ENCODE measurements at regions not wholly inside any gene's neighbourhood (a gene's known extent, or its start where the extent isn't known, plus 50 kb on each side); places are given as distances from the start of the nearest gene placed in this dataset.
"Not testable (repeated sequence)": the region's sequence is repeated elsewhere in the genome, so short reads cannot be mapped to it uniquely, and the experiment has no call there.

DNA sequence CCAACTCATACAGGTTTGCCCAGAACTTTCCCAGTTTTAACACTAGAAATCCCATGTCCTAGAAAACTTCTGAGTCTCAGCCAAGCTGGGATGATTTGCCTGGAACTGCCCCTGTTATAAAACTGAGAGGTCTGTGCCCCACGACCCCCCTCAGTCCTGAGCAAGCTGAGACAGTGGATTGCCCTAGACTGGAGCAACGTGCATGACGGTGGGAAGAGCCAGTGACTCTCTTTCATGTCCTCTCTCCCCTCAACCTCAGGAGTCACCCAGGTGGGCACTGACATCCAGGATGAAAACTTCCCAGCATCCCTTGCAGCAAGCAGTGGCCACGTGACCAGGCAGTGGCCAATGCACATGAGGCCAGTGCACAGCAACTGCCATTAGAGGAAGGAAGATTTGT is 329.7 kb downstream of the PREX1 start:
- ATAC-seq; intact Hi-C loops (cut with DNase I); DNase-seq: not testable (repeated sequence)

DNA sequence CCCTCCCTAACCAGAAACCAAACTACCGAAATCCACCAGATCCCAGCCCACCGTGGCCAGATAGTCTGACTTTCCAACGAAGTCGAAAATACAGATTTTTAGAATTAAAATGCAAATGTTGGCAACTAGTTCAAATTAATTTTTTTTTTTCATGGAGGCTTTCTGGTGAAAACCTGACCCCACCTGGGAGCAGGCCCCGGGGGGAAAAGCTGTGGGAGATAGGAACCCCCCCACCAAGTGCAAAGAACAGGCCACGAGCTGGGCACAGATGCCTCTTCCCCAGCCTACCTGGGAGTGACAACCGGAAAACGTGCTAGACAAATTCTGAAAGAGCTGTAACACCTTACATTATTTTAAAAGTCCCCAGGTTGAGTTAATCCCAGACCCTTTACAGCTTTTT is 333.8 kb downstream of the PREX1 start:
- ATAC-seq: no peak

DNA sequence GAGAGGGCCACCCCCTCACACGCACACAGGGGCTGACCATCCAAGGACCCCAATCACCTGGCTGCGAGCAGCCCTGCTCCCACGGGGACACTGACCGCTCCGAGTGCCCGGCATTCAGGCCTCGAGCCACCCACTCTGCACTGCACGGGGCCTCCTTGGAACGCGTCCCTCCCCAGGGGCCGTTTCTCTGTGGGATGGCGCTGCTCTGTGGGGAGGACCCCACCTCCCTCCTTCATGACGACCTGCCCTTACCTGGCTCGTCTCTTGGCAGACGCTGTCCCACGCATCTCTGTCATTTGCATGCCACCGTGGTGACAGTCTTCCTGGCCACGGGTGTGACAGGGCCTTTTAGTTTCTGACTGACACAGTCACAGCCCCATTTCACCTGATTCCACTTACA is 334.5 kb downstream of the PREX1 start:
- intact Hi-C loops (cut with DNase I); ATAC-seq; DNase-seq: not testable (repeated sequence)

More for the DNA sequence above, 333.8 kb downstream of the PREX1 start:
- intact Hi-C loops (cut with DNase I): no loop called here
- DNase-seq: no peak

DNA sequence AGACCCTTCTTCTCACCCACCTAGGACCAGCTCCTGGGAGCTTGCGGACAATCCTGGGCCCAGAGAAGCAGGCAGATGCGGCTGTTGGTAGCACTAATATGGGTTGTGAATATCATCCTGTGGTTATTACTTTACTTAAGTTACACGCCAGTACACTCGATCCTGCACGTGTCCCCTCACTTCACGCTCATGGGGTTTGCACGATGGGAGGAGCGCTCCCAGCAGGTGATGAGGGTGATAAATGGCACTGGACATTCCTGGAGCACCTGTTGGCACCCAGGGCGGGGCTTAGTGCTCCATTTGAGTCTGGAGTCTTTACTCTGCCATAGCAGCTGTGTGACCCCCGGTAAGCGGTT is 335.1 kb downstream of the PREX1 start:
- no peak for ATAC-seq
- intact Hi-C loops (cut with DNase I): no loop called here
- DNase-seq: no peak

DNA sequence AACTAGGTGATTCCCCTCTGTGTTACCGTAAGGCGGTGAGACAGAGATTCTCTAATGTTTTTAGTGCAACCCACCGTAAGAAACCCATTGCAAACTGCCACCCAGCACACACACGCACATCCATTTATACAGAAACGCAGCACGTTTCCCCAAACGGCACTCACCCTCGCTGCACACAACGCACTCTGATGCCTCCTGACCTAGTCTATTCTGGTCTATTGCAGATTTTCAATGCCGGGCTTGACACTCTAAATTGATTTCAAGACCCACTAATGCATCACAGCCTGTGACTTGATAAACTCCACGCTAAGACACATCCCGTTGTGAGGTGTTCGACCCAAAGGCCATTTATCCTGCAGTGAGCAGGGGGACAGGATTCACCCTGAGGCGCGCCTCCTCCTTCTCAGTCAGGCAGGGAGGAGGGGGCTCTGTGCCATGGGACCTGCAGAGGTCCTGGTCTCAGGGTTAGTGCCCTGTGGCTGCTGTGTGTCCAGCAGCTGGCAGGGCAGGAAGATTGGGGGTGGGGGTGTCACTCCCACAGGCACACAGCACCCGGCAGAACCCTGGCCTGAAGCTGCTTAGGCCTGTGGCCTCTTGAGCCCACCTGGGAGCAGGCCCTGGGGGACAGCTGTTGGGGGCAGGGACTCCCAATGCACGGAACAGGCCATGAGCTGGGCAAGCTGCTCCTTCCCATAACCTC is 335.6 kb downstream of the PREX1 start:
- no peak for DNase-seq
- intact Hi-C loops (cut with DNase I): no loop called here
- no peak for ATAC-seq

DNA sequence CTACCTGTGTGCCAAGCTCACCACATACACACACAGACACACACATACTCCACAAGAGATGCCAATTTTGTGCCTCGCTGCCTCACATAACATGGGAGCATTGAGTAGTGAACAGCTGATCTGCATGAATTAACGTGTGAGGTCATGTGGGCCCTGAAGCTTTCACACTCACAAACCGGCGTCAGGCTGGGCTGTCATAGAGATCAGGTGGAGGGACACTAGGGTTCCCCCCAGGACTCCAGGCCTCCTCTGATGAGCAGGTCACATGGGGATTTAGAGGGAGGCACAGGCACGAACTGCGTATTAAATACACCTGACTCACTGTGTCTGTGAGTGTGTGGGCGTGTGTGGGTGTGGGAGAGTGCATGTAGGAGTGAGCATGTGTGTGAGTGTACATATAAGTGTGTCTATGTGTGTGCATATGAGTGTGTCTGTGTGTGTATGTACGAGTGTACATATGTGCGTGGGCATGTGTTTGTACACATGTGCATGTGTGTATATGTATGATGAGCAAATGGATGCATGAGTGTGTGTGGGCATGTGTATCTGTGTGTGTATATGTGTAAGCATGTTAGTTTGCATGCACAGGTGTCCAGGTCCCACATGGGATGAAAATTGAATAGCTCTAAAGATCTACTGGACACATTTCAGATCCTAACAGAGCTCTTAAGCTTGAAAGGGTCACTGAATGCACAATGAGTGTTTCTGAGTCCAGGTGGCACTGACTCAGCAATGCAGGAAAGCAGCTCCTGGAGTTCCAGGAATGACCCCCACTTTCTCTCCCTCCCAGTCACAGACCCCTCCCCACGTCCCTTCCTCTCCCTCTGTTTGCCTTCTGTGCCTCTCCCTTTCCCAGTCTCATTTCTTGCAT is 336.6 kb downstream of the PREX1 start:
- DNase-seq: no peak

DNA sequence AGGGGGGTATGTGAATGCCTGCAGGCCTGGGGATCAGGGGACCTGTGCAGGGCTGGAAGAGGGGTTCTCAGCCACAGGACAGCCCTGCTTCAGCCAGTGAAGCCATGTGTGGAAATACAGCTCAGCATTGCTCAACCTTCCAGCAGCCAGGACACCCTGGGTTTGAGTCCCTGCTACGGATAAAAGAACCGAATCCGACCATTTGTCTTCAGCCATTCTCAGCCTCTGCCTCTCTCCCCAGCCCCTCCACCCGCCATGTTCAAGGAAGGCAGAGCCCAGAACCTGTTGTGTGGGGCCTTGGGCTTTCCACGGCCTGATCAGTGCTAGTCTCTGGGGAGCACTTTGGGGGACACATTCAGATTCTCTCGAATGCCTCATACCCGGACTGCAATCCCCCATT is 337.5 kb downstream of the PREX1 start:
- not testable (repeated sequence) for ATAC-seq

More for the DNA sequence above, 336.6 kb downstream of the PREX1 start:
- no peak for ATAC-seq
- intact Hi-C loops (cut with DNase I): no loop called here

DNA sequence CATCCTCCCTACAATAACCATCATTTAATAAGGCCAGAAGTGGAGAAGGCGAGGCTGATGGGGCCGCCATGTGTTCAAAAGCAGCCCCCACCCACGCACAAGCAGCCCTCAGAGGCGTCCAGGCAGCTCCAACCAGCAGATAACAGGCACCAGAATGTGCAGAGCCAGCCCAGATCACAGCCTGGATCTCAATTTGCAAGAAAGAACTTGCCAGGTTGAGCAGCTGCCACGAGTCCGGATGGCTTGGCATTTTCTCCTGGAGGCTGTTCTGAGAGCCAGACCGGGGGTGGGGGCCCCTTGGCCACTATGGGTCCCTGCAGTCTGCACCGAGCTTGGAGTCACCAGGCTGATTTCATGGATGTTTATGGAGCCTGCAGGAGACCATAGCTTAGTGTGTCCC is 338.1 kb downstream of the PREX1 start:
- ATAC-seq: peak in 1 of 2 donors; percentile 16
- intact Hi-C loops (cut with DNase I): no loop called here

More for the DNA sequence above, 337.5 kb downstream of the PREX1 start:
- DNase-seq; intact Hi-C loops (cut with DNase I): not testable (repeated sequence)

DNA sequence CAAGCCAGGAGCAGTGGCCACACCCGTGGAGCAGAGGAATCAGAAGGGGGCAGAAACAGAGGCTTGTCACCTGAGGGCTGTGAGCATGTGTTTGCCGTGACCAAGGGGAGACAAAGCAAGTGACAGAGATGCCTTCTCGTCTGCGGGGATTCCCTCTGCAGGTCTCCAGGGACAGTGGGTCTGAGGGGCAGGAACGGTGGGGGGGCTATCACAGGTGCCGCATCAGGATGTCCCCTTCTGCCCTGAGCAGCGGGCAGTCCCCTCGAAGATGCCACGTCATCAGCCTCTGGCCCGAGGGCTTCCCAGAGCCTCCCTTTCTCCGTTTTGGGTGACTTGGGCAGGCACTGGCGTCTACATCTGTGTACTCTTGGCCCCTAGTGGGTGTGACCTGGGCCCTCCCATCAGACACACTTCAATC is 338.7 kb downstream of the PREX1 start:
- DNase-seq (no peak), ATAC-seq (no peak)
- intact Hi-C loops (cut with DNase I): no loop called here

More for the DNA sequence above, 338.1 kb downstream of the PREX1 start:
- DNase-seq: no peak

DNA sequence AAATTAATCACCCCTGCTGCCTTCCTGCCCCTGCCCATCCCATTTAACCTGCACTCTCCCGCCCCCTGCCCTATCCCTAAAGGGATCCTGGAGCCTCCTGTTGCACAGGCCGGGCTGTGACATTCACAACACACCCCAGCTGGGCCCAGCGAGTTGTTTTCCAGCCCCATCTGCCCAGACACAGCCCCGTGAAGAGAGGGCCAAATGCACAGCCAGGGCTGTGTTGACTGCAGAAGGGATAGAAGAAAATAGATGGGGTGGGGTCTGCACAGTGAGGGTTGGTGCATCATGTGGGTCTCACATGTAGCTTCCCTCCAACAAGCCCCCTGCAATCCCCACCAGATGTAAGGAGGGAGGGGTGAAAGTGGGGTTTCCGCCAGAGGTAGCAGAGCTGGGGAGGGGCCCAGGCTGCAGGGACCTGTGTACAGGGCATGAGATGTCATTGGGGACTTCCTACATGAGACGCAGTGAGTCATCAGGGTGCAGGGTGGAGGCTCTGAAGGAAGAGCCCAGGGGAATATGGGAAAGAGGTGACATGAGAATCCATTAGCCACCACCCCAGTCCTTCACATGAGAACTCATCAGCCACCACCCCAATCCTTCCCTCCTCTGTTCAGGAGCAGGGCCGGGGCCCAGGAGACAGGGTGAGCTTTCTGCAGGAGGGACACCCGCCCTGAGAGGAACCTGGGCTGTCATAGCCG is 339.3 kb downstream of the PREX1 start:
- ATAC-seq; DNase-seq; intact Hi-C loops (cut with DNase I): not testable (repeated sequence)

DNA sequence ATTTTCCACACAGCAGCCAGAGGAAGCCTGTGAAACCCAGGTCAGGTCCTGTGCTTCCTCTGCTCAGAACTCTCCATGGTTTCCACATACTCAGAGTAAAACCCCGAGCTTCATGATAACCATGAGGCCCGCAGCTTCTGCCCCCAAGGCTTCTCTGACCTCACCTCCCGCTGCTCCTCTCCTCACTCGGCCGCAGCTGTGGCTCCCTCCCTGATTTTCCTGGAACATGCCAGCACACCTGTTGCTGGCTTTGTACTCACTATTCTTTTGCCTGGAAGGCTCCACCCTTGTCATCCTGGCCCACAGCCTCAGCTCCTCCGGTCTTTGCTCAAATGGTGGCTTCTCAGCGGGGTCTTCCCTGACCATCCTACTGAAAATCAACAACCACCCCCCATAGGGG is 341.7 kb downstream of the PREX1 start:
- DNase-seq: no peak
- intact Hi-C loops (cut with DNase I): no loop called here
- ATAC-seq: no peak

DNA sequence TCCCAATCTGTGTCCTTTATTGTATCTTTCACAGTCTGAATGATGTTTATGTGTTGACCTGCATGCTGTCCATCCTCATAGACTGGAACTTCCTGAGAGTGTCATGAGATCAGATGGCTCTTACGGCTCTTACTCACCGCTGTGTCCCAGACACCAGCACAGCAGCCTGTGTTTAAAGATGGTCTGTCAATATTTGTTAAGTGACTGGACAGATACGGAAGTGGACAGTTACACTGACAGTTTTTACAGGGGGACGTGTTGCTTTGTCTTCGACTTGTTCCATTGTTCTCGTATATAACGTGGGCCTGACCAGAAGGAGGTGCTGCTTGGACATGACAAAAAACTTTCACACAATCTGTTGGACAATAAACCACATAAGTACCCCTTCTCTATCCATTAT is 342.6 kb downstream of the PREX1 start:
- DNase-seq; ATAC-seq; intact Hi-C loops (cut with DNase I): not testable (repeated sequence)

DNA sequence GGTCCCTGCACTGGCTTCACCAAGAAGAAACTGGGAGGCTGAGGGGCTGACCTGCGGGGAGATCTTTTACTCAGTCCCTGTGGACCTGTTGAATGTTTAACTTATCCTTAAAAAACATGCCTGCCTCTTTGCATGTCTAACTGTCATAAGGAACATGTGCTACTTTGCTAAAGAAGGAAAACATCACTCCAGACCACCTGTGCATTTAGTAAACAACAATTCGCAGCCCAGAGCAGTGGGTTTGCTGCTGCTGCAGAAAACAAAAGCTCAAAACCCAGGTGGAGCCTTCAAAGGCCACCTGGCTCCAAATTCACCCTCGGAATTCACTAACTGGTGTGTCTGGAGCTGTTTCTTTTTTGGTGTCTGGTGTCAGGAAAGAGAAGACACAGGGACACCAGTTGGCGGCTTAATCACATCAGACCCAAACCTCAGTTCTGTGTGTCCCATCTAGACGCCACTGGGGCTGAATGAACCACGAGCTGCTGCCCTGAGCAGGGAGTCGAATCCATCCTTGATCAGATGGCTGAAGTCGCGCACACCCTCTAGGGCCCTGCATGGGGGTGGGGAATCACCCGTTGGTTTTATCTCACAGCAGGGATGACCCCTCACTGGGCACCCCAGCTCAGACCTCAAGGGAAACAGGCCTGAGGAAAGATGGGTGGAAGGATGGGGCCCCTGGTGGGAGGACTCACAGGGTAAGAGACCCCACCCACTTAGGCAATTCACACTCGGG is 344.3 kb downstream of the PREX1 start:
- intact Hi-C loops (cut with DNase I): no loop called here
- ATAC-seq (no peak), DNase-seq (no peak)

DNA sequence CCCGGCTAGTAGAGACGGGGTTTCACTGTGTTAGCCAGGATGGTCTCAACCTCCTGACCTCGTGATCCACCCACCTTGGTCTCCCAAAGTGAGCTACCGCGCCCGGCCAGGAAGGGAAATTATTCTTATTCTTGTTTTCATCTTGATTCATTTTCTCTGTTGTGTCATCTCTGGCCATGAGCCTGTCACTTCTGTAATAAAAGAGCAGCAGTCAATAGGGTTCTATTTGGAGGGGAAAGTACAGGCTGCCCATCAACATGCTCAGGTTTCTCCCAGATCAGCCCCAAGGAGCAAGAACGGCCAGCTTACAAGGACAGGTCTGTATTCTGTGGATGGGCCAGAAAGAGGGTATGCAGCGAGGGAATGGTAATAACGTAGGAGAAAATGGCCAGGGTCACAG is 345.0 kb downstream of the PREX1 start:
- DNase-seq (no peak), ATAC-seq (no peak)
- intact Hi-C loops (cut with DNase I): no loop called here

DNA sequence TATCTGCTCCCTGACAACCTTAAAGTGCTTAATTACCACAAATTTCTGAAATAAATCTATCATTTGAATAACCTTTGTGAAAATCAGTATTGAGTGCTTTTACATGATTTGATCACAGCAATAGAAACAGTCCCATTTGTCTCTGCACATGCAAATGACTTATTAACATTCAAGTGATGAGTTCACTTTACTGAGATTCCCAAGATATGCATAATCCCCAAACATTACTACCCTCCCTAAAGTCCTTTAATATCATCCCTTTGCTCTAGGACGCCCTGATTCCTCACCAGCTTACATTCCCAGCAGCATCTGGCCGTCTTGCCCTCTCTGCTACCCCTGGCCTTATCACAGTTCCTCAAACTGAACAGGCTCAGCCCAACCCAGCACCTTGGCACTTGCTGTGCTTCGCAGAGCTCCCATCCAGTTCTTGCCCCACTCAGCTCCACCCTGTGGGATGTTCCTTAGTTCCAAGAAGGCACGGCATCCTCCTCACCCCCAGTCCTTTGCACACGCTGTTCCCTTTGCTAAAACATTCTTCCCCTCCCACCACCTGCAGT is 347.5 kb downstream of the PREX1 start:
- intact Hi-C loops (cut with DNase I): no loop called here
- no peak for DNase-seq
- peak in 1 of 2 donors; percentile 56 for ATAC-seq

DNA sequence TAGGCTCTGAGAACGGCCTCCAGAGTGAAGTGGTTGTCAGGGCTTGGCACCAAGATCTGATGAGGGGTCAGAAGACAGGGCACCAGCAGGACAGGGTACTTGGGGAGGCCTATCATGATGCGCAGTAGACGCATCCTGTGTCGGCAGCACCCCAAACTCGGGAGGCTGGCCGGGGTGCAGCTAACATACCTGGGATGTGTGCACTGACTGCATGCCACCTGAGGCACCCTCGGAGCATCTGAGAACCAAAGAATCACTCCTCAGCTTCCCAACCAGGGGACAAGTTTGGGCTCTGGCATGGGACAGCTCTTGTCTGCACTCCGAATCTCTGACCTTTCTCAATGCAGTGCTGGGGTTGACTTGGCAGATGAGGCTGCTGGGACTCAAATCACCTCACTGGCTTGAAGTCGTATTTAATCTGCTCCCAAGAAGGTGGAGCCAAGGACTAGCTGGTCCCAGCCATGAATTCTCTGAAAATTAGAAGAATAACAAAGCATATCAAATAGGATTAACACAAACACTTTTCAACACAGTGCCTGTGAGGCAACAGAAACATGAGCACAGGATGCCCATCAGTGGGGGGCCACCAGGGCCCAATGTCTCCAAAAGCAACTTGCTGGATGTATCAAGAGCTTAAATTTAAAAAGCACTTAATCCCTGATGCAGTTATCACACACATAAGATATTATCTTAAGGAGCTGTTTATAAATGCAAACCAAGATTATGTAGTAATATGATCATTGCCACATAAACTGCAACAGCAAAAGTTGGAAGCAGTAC is 348.8 kb downstream of the PREX1 start:
- intact Hi-C loops (cut with DNase I): no loop called here
- no peak for ATAC-seq
- no peak for DNase-seq

DNA sequence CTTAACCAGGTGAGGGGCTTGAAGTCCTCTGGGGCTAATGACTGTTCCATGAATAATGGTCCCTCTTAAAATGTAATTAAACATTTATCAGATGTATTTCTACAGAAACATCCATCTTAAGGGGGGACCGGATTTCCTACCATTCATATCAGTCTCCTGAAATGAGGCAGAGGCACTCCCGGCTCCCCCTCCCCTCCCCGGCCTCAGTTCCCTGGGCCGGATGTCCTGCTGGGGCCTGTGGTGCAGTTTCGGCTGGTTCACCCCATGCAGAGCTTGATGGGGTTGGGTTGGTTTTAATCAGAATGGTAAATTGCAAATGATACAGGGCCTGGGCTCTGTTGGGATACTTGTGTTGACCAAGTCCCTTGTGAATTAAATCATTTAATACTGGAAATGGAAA is 349.4 kb downstream of the PREX1 start:
- ATAC-seq: no peak
- DNase-seq: no peak
- intact Hi-C loops (cut with DNase I): no loop called here

DNA sequence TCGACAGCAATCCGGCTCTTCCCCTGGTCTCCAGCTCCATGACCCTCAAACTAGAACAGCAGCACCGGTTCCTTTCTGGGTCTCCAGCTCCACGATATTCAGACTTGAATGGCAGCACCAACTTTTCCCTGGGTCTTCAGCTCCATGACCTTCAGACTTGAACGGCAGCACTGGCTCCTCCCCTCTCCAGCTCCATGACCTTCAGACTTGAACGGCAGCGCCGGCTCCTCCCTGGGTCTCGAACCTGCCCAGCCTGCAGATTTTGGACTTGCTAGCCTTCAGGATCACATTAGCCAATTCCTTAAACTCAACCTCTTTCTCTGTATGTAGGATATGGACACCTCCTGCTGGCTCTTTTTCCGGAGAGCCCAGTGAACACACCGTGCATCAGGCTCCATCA is 350.9 kb downstream of the PREX1 start:
- ATAC-seq (no peak), DNase-seq (no peak)
- intact Hi-C loops (cut with DNase I): no loop called here

All from left cardiac atrium (tissue), 4 donors.